Activated T-cell treated with anti-CD3 and anti-CD28 coated beads, Interleukin-2, amount 50 U/mL, for 72 hours (primary cell): ENCODE measurements at regions not wholly inside any gene's neighbourhood (a gene's known extent, or its start where the extent isn't known, plus 50 kb on each side); places are given as distances from the start of the nearest gene placed in this dataset.

ENCODE experiments used
- ATAC-seq, 2 donors: fragments of 150-1000 bp; cut with Tn5 transposase; replicated peaks in 1 of 2; 2 replicates each; pipeline ENCODE4 v1.10.0; 2021; ENCODE audit warnings: moderate library complexity in 2 of 2, mild to moderate bottlenecking in 1 of 2
- DNase-seq, 2 donors: peaks; one replicate each; pipeline ENCODE4 v3.0.0; 2021 to 2022; ENCODE audit warnings: mixed read lengths in 1 of 2
- H3K27ac Mint-ChIP-seq: one replicate; pipeline ENCODE4 v1.8.0; 2022; ENCODE audit warnings: mild to moderate bottlenecking, moderate library complexity, mixed read lengths
- H3K27me3 Mint-ChIP-seq: one replicate; pipeline ENCODE4 v1.8.0; 2022; ENCODE audit warnings: low read depth, mixed read lengths
- H3K36me3 Mint-ChIP-seq, 2 donors: one replicate each; pipeline ENCODE4 v1.8.0; 2022; ENCODE audit warnings: mixed read lengths in 2 of 2, mild to moderate bottlenecking in 1 of 2; ENCODE audit not compliant: insufficient read depth in 2 of 2
- H3K4me1 Mint-ChIP-seq: one replicate; pipeline ENCODE4 v1.8.0; 2022; ENCODE audit warnings: low read depth, mixed read lengths
- H3K4me3 Mint-ChIP-seq, 2 donors: one replicate each; pipeline ENCODE4 v1.8.0; 2022; ENCODE audit warnings: mild to moderate bottlenecking in 2 of 2, mixed read lengths in 2 of 2, moderate library complexity in 2 of 2
- H3K9me3 Mint-ChIP-seq, 2 donors: one replicate each; pipeline ENCODE4 v1.8.0; 2022; ENCODE audit warnings: mixed read lengths in 2 of 2

GRCh38 chr2:5254791-5255332 is 437.3 kb upstream of the SOX11 start:
- Mint-ChIP-seq H3K36me3 (peaks cover 0 to 4% of the 10 kb centered on the region in 2 donors), H3K9me3 (peaks cover 8 to 18% of the 10 kb centered on the region in 2 donors), H3K27ac (no peak overlapping the region), H3K4me3 (no peak overlapping the region), H3K4me1 (no peaks in the 10 kb centered on the region), H3K27me3 (no peaks in the 10 kb centered on the region)
- DNase-seq (no peak), ATAC-seq (no peak)

GRCh38 chr2:5263291-5263690 is 428.9 kb upstream of the SOX11 start:
- no peak overlapping the region for H3K27ac Mint-ChIP-seq
- no peaks in the 10 kb centered on the region for H3K27me3 Mint-ChIP-seq
- no peaks in the 10 kb centered on the region for H3K36me3 Mint-ChIP-seq
- no peaks in the 10 kb centered on the region for H3K4me1 Mint-ChIP-seq
- no peak for DNase-seq
- ATAC-seq: no peak
- H3K9me3 Mint-ChIP-seq: peaks cover 19 to 21% of the 10 kb centered on the region in 2 donors
- H3K4me3 Mint-ChIP-seq: no peak overlapping the region

DNA sequence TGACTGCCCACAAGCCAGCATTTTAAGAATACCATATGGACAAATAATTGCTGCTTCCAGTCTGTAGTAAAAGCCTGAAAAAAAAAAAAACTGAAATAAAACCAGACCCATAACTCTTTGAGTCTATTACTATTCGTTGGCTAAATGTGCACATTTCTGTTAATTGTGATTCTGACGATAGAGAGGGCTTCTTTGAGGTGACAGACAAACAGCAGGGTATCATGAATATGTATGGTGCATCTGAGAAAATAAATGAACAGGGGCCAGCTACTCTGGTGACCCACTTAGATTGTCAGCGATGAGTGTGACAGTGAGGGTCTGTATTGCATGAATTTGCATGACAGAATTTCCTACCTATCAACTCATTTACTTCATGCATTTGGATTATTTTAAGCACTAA is 427.8 kb upstream of the SOX11 start:
- H3K4me3 Mint-ChIP-seq: no peak overlapping the region
- no peak for DNase-seq
- peaks cover 18% of the 10 kb centered on the region in 2 donors for H3K9me3 Mint-ChIP-seq
- H3K27ac Mint-ChIP-seq: no peak overlapping the region
- no peaks in the 10 kb centered on the region for H3K27me3 Mint-ChIP-seq
- no peaks in the 10 kb centered on the region for H3K4me1 Mint-ChIP-seq
- H3K36me3 Mint-ChIP-seq: no peaks in the 10 kb centered on the region
- no peak for ATAC-seq

DNA sequence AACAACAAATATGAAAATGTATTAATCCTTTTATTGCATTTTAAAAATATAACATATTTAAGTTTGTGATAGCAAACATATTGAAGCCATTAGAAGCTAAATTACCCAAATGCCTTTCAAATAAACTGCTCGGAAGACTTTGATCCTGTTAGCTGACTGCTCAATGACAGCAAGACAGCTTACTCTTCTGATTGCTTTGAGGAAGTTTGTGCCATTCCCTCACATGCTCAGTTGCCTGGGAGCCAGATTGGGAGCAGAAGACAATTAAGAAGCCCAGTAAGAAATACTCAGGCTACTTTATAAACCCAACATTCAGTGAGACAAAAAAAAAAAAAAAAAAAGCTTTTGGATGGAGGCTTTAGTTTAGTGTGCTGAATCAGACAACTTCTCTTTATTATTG is 407.1 kb upstream of the SOX11 start:
- no peaks in the 10 kb centered on the region for H3K27me3 Mint-ChIP-seq
- H3K4me1 Mint-ChIP-seq: no peaks in the 10 kb centered on the region
- no peak overlapping the region for H3K4me3 Mint-ChIP-seq
- ATAC-seq (no peak), DNase-seq (no peak)
- peaks cover 1 to 5% of the 10 kb centered on the region in 2 donors for H3K9me3 Mint-ChIP-seq
- no peaks in the 10 kb centered on the region for H3K36me3 Mint-ChIP-seq
- H3K27ac Mint-ChIP-seq: no peak overlapping the region

- DNase-seq (no peak), ATAC-seq (no peak)
- Mint-ChIP-seq H3K4me3 (no peak overlapping the region), H3K36me3 (no peaks in the 10 kb centered on the region), H3K4me1 (no peaks in the 10 kb centered on the region), H3K27me3 (no peaks in the 10 kb centered on the region), H3K9me3 (peaks cover 1 to 5% of the 10 kb centered on the region in 2 donors), H3K27ac (no peak overlapping the region)
Observed at GRCh38 chr2:5285872-5286769, 406.1 kb upstream of the SOX11 start.

GRCh38 chr2:5287558-5288334 is 404.4 kb upstream of the SOX11 start:
- H3K4me3 Mint-ChIP-seq: no peak overlapping the region
- peaks cover 1 to 3% of the 10 kb centered on the region in 2 donors for H3K9me3 Mint-ChIP-seq
- H3K4me1 Mint-ChIP-seq: no peaks in the 10 kb centered on the region
- no peak for DNase-seq
- H3K27ac Mint-ChIP-seq: no peak overlapping the region
- H3K27me3 Mint-ChIP-seq: no peaks in the 10 kb centered on the region
- ATAC-seq: no peak
- H3K36me3 Mint-ChIP-seq: no peaks in the 10 kb centered on the region

DNA sequence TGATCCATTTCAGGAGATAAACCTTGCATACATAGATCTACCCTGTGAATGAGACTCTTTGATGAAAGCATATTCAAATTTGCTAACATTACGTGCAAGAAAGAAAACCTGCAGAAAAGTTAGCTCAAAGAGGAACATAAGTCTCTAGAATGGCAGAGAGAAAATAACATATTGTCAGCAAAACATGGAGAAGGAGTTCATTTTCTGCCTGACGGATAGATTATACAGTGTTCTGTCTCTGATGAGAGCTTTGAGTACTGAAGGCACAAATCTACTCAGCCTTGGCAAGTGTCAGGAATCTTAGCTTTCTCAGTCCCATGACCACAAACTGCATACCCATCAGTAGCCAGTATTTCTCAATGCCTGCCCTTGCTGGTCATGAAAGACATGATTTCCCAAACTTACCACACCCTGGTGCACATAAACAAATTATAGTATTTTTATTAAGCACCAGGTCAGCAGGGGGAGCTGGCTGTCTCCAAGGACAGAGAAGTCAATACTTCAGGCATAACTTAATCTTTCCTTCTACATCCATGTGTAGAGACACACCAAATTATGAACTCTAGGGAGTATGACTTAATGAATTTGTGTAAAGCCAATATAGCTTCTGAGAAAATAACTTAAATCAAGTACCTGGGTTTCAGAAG is 401.2 kb upstream of the SOX11 start:
- H3K4me1 Mint-ChIP-seq: no peaks in the 10 kb centered on the region
- H3K36me3 Mint-ChIP-seq: no peaks in the 10 kb centered on the region
- H3K27me3 Mint-ChIP-seq: no peaks in the 10 kb centered on the region
- H3K9me3 Mint-ChIP-seq: no peaks in the 10 kb centered on the region
- DNase-seq: no peak
- no peak overlapping the region for H3K4me3 Mint-ChIP-seq
- H3K27ac Mint-ChIP-seq: no peak overlapping the region
- no peak for ATAC-seq

DNA sequence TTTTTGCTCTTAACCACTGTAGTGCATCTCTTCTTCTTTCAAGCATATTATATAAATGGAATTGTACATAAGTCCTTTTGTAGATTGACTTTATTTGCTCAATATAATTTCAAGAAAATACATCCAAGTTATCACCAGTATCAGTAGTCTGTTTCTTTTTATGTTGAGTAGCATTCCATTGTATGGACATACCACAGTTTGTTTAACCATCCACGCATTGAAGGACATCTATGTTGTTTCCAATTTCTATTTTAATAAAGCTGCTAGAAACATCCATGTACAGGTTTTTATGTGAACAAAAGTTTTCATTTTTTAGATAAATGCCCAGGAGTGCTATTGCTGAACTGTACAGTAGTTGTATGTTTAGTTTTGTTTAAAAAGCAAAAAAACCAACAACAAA is 387.5 kb upstream of the SOX11 start:
- H3K27me3 Mint-ChIP-seq: no peaks in the 10 kb centered on the region
- no peak overlapping the region for H3K4me3 Mint-ChIP-seq
- H3K36me3 Mint-ChIP-seq: no peaks in the 10 kb centered on the region
- ATAC-seq (no peak), DNase-seq (no peak)
- H3K4me1 Mint-ChIP-seq: no peaks in the 10 kb centered on the region
- peaks cover 7 to 9% of the 10 kb centered on the region in 2 donors for H3K9me3 Mint-ChIP-seq
- no peak overlapping the region for H3K27ac Mint-ChIP-seq

DNA sequence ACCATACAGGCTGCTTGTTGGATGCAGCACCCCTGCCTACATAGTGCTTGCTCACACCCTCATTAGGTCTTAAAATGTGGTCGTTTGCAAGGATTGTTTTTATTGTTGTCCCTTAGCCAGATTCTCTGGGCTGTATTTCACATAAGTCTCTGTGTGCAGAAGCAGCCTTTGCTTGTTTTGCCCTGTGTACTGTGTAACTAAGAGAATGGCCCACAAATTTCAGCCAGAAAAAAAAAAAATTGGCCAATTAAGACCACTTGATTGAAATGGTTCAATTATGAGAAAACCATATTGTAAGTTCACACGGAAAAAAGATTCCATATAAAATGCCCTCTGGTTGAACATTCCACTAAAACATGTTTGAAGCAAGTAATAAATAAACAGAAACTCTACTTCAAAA is 377.1 kb upstream of the SOX11 start:
- ATAC-seq: no peak
- DNase-seq: no peak
- no peak overlapping the region for H3K4me3 Mint-ChIP-seq
- H3K27me3 Mint-ChIP-seq: no peaks in the 10 kb centered on the region
- H3K27ac Mint-ChIP-seq: no peak overlapping the region
- H3K9me3 Mint-ChIP-seq: peaks cover 9 to 14% of the 10 kb centered on the region in 2 donors
- no peaks in the 10 kb centered on the region for H3K4me1 Mint-ChIP-seq
- peaks cover 0 to 3% of the 10 kb centered on the region in 2 donors for H3K36me3 Mint-ChIP-seq

DNA sequence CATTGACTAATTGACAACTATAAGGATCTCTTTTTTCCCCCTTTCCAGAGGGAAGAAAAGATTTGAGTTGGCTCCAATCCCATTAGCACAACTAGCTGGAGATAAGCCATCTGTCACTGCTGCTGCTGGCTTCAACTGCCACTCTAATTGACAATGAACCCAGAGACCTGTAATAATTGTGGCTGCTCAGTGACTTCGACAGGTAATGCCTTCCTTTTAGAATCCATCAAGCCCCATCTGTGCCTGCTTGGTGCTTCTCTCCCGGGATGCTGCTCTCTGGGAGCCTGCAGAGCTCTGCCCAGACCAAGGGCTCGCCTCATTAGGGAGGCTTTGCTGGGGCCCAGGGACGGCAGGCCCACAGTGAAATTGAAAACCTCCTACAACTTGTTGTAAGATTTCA is 376.7 kb upstream of the SOX11 start:
- Mint-ChIP-seq H3K9me3 (peaks cover 6 to 11% of the 10 kb centered on the region in 2 donors), H3K27me3 (no peaks in the 10 kb centered on the region), H3K4me3 (no peak overlapping the region), H3K27ac (no peak overlapping the region), H3K4me1 (no peaks in the 10 kb centered on the region), H3K36me3 (peaks cover 0 to under 1% of the 10 kb centered on the region in 2 donors)
- DNase-seq (no peak), ATAC-seq (no peak)

DNA sequence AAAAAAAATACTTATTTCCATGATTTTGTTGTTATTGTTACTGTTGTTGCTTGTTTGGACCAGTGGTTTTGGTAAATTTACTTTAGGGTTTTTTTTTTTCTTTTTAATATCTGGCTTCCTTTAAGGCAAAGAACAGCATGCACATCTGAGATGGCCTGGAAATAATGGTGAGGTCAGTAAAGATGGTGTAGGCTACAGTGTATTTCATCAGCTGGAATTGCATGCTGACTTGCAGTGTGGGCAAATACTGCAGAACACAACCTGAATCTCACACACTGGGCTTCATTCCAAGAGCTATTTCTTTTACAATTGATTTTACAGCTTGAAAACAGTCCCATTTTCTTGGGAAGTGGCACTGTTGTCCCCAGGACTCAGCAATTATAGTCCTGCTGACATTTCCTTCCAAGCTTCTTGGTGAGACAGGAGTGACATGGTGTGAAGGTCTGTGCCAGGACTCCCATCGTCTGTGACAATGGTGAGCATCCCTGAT is 376.1 kb upstream of the SOX11 start:
- Mint-ChIP-seq H3K27ac (no peak overlapping the region), H3K9me3 (peaks cover 6 to 10% of the 10 kb centered on the region in 2 donors), H3K36me3 (no peaks in the 10 kb centered on the region), H3K4me1 (no peaks in the 10 kb centered on the region), H3K4me3 (no peak overlapping the region), H3K27me3 (no peaks in the 10 kb centered on the region)
- DNase-seq (no peak), ATAC-seq (no peak)

DNA sequence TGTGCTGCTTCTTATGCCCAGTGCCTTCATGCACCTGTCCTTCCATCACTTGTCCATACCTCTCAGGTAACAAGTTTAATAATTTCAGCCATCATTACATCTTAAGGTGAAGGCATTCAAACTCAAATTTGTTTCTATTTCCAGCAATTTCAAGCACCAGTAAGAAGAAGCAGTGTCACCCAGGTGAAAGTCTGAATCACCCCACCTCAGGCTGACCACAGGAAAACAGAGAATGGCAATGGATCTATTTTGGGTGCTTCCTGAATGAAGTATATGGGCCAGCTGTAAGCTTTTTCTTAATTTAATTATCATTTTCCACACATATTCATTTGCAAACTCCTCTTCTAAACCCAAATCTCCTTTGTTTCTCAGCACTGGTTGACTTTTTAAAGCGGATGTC is 372.7 kb upstream of the SOX11 start:
- Mint-ChIP-seq H3K4me1 (no peaks in the 10 kb centered on the region), H3K36me3 (peaks cover 0 to 3% of the 10 kb centered on the region in 2 donors), H3K4me3 (no peak overlapping the region), H3K27ac (no peak overlapping the region), H3K9me3 (peaks cover 8% of the 10 kb centered on the region in 2 donors), H3K27me3 (no peaks in the 10 kb centered on the region)
- ATAC-seq (no peak), DNase-seq (no peak)

DNA sequence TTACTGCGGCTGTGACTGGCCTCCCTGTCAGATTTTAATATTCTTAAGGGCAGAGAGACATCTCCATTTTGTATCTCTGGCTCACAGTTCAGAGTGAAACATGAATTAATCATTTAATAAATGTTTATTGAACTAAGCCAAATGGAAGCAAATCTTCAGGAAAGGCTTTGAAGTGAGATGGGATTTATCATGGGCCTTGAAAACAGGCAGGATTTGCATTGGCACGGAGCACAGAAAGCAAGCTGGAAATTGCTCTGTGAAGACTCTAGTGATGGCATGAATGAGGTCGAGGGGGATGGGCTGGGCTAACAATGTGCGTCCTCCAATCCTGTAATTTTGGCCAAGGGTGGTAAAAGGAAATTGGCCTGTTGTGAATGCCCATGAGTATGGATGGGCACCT is 369.8 kb upstream of the SOX11 start:
- H3K27ac Mint-ChIP-seq: no peak overlapping the region
- peaks cover 5 to 11% of the 10 kb centered on the region in 2 donors for H3K9me3 Mint-ChIP-seq
- no peaks in the 10 kb centered on the region for H3K4me1 Mint-ChIP-seq
- DNase-seq (no peak), ATAC-seq (no peak)
- no peak overlapping the region for H3K4me3 Mint-ChIP-seq
- H3K27me3 Mint-ChIP-seq: no peaks in the 10 kb centered on the region
- peaks cover 0 to 3% of the 10 kb centered on the region in 2 donors for H3K36me3 Mint-ChIP-seq
